A549 (cell line): ENCODE measurements at regions not wholly inside any gene's neighbourhood (a gene's known extent, or its start where the extent isn't known, plus 50 kb on each side); places are given as distances from the start of the nearest gene placed in this dataset.

Experiments
- BHLHE40 ChIP-seq: IDR thresholded peaks from 2 replicates; pipeline ENCODE4 v1.6.1; 2012; ENCODE audit warnings: low read depth, low read length, inconsistent platforms
- CHD2 ChIP-seq: fragments of 150-350 bp; IDR thresholded peaks from 2 replicates; pipeline ENCODE4 v1.6.1; 2014; ENCODE audit warnings: low read length; ENCODE audit not compliant: partially characterized antibody
- KDM5A ChIP-seq: fragments of 200-600 bp; sonication (generic); IDR thresholded peaks from 2 replicates; pipeline ENCODE4 v1.6.1; 2016; ENCODE audit warnings: antibody characterized with exemption, mild to moderate bottlenecking
- MAX ChIP-seq: IDR thresholded peaks from 2 replicates; pipeline ENCODE4 v1.6.1; 2012
- MAZ ChIP-seq: fragments of 150-350 bp; IDR thresholded peaks from 2 replicates; pipeline ENCODE4 v1.6.1; 2014; ENCODE audit warnings: antibody characterized with exemption, low read depth, low read length, borderline replicate concordance
- POLR2A ChIP-seq: IDR thresholded peaks from 2 replicates; pipeline ENCODE4 v1.6.1; 2012; ENCODE audit warnings: mild to moderate bottlenecking, low read length
- RAD21 ChIP-seq, 2 experiments: fragments of >200 bp in 1 of 2; sonication (Bioruptor Twin) in 1 of 2; formaldehyde crosslinking in 1 of 2; IDR thresholded peaks in 1 of 2; conservative IDR thresholded peaks in 1 of 2; 2 replicates in 1 of 2; 3 replicates in 1 of 2; pipeline ENCODE4 v1.6.1; 2012 to 2018; ENCODE audit warnings: inconsistent platforms in 1 of 2
- RCOR1 ChIP-seq: fragments of 150-350 bp; IDR thresholded peaks from 2 replicates; pipeline ENCODE4 v1.6.1; 2014; ENCODE audit warnings: antibody characterized with exemption, low read length, low read depth
- RFX5 ChIP-seq: fragments of 450-650 bp; IDR thresholded peaks from 2 replicates; pipeline ENCODE4 v1.7.1; 2014; ENCODE audit warnings: antibody characterized with exemption, mild to moderate bottlenecking, moderate library complexity
- RNF2 ChIP-seq: fragments of 200-600 bp; sonication (generic); IDR thresholded peaks from 2 replicates; pipeline ENCODE4 v1.6.1; 2016; ENCODE audit warnings: low read depth, mild to moderate bottlenecking, antibody characterized with exemption, moderate library complexity, borderline replicate concordance
- TF ChIP-seq, protein P1 (sequence below): fragments of >200 bp; sonication (Bioruptor Twin); formaldehyde crosslinking; IDR thresholded peaks from 3 replicates; pipeline ENCODE4 v1.5.1; 2016
- TF ChIP-seq, protein P2 (sequence below): fragments of 200-600 bp; sonication (generic); IDR thresholded peaks from 2 replicates; pipeline ENCODE4 v1.6.1; 2016; ENCODE audit warnings: antibody characterized with exemption, mild to moderate bottlenecking, moderate library complexity

DNA sequence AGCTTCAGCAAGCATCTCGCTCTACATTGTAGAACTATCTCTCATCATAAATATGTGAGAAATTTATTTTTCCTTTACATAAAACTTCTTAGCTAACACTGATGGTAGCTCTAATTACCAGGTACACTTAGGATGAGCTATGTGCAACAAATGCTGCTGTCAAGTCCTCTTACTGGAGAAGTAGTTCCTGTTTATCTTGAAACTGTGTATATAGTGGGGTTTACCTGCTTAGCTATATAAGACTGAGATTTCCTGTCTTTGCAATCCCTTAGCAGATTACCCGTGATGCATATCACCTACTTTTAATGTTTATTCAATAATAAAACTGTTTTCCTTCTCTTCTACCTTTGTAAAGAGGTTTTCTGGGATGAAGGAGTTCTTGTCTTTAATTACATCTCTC is 98.0 kb upstream of the USP15 start:
- TF ChIP-seq, protein P1, sequence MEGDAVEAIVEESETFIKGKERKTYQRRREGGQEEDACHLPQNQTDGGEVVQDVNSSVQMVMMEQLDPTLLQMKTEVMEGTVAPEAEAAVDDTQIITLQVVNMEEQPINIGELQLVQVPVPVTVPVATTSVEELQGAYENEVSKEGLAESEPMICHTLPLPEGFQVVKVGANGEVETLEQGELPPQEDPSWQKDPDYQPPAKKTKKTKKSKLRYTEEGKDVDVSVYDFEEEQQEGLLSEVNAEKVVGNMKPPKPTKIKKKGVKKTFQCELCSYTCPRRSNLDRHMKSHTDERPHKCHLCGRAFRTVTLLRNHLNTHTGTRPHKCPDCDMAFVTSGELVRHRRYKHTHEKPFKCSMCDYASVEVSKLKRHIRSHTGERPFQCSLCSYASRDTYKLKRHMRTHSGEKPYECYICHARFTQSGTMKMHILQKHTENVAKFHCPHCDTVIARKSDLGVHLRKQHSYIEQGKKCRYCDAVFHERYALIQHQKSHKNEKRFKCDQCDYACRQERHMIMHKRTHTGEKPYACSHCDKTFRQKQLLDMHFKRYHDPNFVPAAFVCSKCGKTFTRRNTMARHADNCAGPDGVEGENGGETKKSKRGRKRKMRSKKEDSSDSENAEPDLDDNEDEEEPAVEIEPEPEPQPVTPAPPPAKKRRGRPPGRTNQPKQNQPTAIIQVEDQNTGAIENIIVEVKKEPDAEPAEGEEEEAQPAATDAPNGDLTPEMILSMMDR: no peak
- no peak for TF ChIP-seq POLR2A
- no peak for TF ChIP-seq MAX
- no peak for TF ChIP-seq BHLHE40
- no peak for TF ChIP-seq RFX5
- no peak for TF ChIP-seq KDM5A
- TF ChIP-seq RCOR1: no peak
- TF ChIP-seq CHD2: no peak
- TF ChIP-seq, protein P2, sequence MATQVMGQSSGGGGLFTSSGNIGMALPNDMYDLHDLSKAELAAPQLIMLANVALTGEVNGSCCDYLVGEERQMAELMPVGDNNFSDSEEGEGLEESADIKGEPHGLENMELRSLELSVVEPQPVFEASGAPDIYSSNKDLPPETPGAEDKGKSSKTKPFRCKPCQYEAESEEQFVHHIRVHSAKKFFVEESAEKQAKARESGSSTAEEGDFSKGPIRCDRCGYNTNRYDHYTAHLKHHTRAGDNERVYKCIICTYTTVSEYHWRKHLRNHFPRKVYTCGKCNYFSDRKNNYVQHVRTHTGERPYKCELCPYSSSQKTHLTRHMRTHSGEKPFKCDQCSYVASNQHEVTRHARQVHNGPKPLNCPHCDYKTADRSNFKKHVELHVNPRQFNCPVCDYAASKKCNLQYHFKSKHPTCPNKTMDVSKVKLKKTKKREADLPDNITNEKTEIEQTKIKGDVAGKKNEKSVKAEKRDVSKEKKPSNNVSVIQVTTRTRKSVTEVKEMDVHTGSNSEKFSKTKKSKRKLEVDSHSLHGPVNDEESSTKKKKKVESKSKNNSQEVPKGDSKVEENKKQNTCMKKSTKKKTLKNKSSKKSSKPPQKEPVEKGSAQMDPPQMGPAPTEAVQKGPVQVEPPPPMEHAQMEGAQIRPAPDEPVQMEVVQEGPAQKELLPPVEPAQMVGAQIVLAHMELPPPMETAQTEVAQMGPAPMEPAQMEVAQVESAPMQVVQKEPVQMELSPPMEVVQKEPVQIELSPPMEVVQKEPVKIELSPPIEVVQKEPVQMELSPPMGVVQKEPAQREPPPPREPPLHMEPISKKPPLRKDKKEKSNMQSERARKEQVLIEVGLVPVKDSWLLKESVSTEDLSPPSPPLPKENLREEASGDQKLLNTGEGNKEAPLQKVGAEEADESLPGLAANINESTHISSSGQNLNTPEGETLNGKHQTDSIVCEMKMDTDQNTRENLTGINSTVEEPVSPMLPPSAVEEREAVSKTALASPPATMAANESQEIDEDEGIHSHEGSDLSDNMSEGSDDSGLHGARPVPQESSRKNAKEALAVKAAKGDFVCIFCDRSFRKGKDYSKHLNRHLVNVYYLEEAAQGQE: no peak
- no peak for TF ChIP-seq RNF2
- TF ChIP-seq MAZ: no peak
- no peak for TF ChIP-seq RAD21 (conservative IDR thresholded peaks at IDR 0.05 in 1 of 2, IDR thresholded peaks at IDR 0.05 in 1 of 2)
